ENCODE measurements at regions not wholly inside any gene's neighbourhood (a gene's known extent, or its start where the extent isn't known, plus 50 kb on each side); places are given as distances from the start of the nearest gene placed in this dataset.

DNA sequence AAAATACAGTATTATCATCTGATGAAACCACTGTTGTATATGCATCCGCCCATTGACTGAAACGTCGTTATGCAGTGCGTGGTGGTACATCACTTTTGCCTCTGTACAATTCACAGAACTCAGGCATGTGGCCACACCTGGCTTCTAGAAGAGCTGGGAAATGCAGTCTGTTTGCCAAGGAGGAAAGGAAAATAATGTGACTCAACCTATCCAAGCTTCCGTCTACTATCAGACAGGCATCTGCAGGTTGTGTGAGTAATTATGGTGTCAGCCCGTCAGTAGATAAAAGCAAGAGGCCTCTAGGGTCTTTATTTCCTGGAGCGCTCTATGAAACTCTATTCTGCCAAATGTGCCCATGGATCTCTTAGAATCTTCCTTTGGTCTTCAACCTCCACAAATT lies 111.6 kb downstream of the BBS10 start:
- H3K27ac ChIP-seq: no peak overlapping the region
- TF ChIP-seq POLR2AphosphoS5 (IDR thresholded peaks at IDR 0.05) (no peak), POLR2A (IDR thresholded peaks at IDR 0.05) (no peak)
- TF ChIP-seq, protein P1, sequence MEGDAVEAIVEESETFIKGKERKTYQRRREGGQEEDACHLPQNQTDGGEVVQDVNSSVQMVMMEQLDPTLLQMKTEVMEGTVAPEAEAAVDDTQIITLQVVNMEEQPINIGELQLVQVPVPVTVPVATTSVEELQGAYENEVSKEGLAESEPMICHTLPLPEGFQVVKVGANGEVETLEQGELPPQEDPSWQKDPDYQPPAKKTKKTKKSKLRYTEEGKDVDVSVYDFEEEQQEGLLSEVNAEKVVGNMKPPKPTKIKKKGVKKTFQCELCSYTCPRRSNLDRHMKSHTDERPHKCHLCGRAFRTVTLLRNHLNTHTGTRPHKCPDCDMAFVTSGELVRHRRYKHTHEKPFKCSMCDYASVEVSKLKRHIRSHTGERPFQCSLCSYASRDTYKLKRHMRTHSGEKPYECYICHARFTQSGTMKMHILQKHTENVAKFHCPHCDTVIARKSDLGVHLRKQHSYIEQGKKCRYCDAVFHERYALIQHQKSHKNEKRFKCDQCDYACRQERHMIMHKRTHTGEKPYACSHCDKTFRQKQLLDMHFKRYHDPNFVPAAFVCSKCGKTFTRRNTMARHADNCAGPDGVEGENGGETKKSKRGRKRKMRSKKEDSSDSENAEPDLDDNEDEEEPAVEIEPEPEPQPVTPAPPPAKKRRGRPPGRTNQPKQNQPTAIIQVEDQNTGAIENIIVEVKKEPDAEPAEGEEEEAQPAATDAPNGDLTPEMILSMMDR (IDR thresholded peaks at IDR 0.05): no peak
- no peak overlapping the region for H3K4me3 ChIP-seq
- intact Hi-C loops (cut with DNase I; ENCODE audit: low total_unique reads): no loop called here
- H3K36me3 ChIP-seq: no peaks in the 10 kb centered on the region
- H3K9me3 ChIP-seq: no peaks in the 10 kb centered on the region
- no peaks in the 10 kb centered on the region for H3K4me1 ChIP-seq
- no peak for DNase-seq (ENCODE audit: low spot score in 2 of 2)
- no peaks in the 10 kb centered on the region for H3K27me3 ChIP-seq

DNA sequence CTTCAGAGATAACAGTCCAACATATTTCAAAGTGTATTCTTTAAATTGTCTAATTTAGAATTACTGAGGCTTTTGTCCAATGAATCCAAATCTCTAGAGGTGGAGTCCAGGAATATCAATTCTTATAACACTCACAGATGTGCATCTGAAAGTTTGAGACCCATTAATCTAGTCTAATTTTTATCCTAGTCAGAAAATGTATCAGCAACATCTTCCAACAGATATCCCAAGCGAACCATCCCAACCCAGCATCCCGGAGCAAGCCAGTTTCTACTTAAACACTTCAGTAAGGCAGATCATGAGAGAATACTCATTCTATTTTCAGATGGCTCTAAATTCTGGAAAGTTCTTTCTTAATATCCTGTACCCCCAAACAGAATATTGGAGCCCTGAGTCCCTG lies 113.5 kb downstream of the BBS10 start:
- TF ChIP-seq POLR2AphosphoS5 (IDR thresholded peaks at IDR 0.05) (no peak), POLR2A (IDR thresholded peaks at IDR 0.05) (no peak)
- TF ChIP-seq, protein P1 (IDR thresholded peaks at IDR 0.05): no peak
- intact Hi-C loops (cut with DNase I; ENCODE audit: low total_unique reads): loop anchor here (5.0 kb wide), 1 partner anchor 193 kb away; no protein-coding TSS in a partner anchor
- Histone ChIP-seq H3K4me3 (no peak overlapping the region), H3K27ac (no peak overlapping the region), H3K9me3 (no peaks in the 10 kb centered on the region), H3K36me3 (no peaks in the 10 kb centered on the region), H3K4me1 (no peaks in the 10 kb centered on the region), H3K27me3 (no peaks in the 10 kb centered on the region)
- no peak for DNase-seq (ENCODE audit: low spot score in 2 of 2)

DNA sequence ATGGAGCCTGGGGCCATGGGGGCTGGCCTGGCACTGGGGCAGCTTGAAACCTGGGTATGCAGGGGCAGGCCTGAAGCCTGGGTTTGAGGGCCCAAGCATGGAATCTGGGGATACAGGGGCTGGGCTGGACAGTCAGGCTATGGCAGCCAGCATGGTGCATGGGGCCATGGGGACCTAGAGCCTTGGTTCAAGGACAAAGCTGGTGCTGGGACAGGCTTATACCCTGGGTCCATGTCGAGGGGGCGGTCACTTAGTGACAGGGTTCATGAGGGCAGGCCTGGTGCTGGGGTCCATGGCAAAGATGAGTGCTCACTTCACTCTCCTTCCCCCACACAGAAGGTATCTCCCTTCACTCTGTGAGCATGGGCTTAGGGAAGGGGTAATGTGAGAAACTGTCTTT lies 116.2 kb downstream of the BBS10 start:
- H3K36me3 ChIP-seq: no peaks in the 10 kb centered on the region
- DNase-seq (ENCODE audit: low spot score in 2 of 2): no peak
- no peak overlapping the region for H3K4me3 ChIP-seq
- H3K4me1 ChIP-seq: no peaks in the 10 kb centered on the region
- no peak for TF ChIP-seq POLR2A (IDR thresholded peaks at IDR 0.05)
- TF ChIP-seq, protein P1 (IDR thresholded peaks at IDR 0.05): no peak
- no peak for TF ChIP-seq POLR2AphosphoS5 (IDR thresholded peaks at IDR 0.05)
- no peaks in the 10 kb centered on the region for H3K27me3 ChIP-seq
- H3K27ac ChIP-seq: no peak overlapping the region
- H3K9me3 ChIP-seq: no peaks in the 10 kb centered on the region
- intact Hi-C loops (cut with DNase I; ENCODE audit: low total_unique reads): loop anchor here (5.0 kb wide), 1 partner anchor 195 kb away; no protein-coding TSS in a partner anchor

DNA sequence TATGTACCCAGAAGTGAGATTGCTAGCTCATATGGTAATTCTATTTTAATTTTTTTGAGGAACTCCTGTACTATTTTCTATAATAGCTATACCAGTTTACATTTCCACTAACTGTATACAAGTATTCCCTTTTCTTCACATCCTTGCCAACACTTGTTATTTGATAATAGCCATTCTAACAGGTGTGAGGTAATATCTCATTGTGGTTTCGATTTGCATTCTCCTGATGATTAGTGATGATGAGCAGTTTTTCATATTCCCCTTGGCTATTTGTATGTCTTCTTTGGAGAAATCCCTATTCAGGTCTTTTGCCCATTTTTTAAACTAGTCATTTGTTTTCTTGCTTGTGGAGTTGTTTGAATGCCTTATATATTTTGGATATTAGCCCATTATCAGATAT lies 121.3 kb downstream of the BBS10 start:
- intact Hi-C loops (cut with DNase I; ENCODE audit: low total_unique reads): no loop called here
- Histone ChIP-seq H3K27ac (no peak overlapping the region), H3K27me3 (no peaks in the 10 kb centered on the region), H3K9me3 (no peaks in the 10 kb centered on the region), H3K4me1 (no peaks in the 10 kb centered on the region), H3K36me3 (no peaks in the 10 kb centered on the region), H3K4me3 (no peak overlapping the region)
- DNase-seq (ENCODE audit: low spot score in 2 of 2): no peak
- TF ChIP-seq POLR2AphosphoS5 (IDR thresholded peaks at IDR 0.05) (no peak), POLR2A (IDR thresholded peaks at IDR 0.05) (no peak)
- TF ChIP-seq, protein P1 (IDR thresholded peaks at IDR 0.05): no peak

DNA sequence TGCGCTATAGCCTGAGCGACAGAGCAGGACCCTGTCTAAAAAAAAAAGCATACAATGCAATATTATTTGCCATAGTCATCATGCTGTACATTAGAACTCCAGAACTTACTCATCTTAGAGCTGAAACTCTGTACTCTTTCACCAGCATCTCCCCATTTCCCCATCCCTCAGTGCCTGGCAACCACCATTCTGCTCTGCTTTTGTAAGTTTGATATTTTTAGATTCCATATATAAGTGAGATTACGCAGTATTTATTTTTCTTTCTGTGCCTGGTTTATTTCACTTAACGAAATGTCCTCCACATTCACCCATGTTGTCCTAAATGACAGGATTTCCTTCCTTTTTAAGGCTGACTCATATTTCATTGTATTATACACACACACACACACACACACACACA lies 121.8 kb downstream of the BBS10 start:
- Histone ChIP-seq H3K27ac (no peak overlapping the region), H3K27me3 (no peaks in the 10 kb centered on the region), H3K4me3 (no peak overlapping the region), H3K4me1 (no peaks in the 10 kb centered on the region), H3K36me3 (no peaks in the 10 kb centered on the region), H3K9me3 (no peaks in the 10 kb centered on the region)
- DNase-seq (ENCODE audit: low spot score in 2 of 2): no peak
- intact Hi-C loops (cut with DNase I; ENCODE audit: low total_unique reads): no loop called here
- no peak for TF ChIP-seq POLR2AphosphoS5 (IDR thresholded peaks at IDR 0.05)
- no peak for TF ChIP-seq POLR2A (IDR thresholded peaks at IDR 0.05)
- TF ChIP-seq, protein P1 (IDR thresholded peaks at IDR 0.05): no peak

Measured in breast epithelium (tissue), 4 donors.